ENCODE measurements at regions not wholly inside any gene's neighbourhood (a gene's known extent, or its start where the extent isn't known, plus 50 kb on each side); places are given as distances from the start of the nearest gene placed in this dataset.
A peak's percentile ranks its signal among the peaks of the same experiment; 100 is the strongest.
"Not testable (repeated sequence)": the region's sequence is repeated elsewhere in the genome, so short reads cannot be mapped to it uniquely, and the experiment has no call there.

DNA sequence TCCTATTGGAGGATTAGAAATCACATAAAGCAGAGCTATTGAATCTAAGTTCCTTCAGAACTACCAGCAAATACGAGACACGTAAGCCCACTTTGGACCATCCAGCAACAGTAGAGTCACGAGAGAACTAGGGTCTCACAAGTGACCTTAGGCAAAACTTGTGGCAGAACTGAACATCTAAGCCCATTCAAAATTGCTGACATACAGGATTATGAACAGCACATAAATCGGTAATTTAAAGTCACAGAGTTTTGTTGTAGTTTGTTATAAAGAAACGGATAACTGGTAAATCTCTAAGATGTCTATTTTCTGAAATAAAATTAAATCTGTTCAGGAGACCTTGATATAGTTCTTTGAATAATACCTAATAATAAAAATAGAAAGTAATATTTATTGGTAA lies 1366.0 kb downstream of the NCAM2 start:
- Mint-ChIP-seq H3K36me3 (ENCODE audit: low read depth) (no peaks in the 10 kb centered on the region), H3K27ac (no peak overlapping the region), H3K9me3 (peaks cover 24% of the 10 kb centered on the region), H3K4me1 (no peaks in the 10 kb centered on the region), H3K27me3 (ENCODE audit: low read depth, poor library complexity) (no peaks in the 10 kb centered on the region), H3K4me3 (no peak overlapping the region)
- TF ChIP-seq, protein P1, sequence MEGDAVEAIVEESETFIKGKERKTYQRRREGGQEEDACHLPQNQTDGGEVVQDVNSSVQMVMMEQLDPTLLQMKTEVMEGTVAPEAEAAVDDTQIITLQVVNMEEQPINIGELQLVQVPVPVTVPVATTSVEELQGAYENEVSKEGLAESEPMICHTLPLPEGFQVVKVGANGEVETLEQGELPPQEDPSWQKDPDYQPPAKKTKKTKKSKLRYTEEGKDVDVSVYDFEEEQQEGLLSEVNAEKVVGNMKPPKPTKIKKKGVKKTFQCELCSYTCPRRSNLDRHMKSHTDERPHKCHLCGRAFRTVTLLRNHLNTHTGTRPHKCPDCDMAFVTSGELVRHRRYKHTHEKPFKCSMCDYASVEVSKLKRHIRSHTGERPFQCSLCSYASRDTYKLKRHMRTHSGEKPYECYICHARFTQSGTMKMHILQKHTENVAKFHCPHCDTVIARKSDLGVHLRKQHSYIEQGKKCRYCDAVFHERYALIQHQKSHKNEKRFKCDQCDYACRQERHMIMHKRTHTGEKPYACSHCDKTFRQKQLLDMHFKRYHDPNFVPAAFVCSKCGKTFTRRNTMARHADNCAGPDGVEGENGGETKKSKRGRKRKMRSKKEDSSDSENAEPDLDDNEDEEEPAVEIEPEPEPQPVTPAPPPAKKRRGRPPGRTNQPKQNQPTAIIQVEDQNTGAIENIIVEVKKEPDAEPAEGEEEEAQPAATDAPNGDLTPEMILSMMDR (IDR thresholded peaks at IDR 0.05), result no peak
- no peak for DNase-seq

DNA sequence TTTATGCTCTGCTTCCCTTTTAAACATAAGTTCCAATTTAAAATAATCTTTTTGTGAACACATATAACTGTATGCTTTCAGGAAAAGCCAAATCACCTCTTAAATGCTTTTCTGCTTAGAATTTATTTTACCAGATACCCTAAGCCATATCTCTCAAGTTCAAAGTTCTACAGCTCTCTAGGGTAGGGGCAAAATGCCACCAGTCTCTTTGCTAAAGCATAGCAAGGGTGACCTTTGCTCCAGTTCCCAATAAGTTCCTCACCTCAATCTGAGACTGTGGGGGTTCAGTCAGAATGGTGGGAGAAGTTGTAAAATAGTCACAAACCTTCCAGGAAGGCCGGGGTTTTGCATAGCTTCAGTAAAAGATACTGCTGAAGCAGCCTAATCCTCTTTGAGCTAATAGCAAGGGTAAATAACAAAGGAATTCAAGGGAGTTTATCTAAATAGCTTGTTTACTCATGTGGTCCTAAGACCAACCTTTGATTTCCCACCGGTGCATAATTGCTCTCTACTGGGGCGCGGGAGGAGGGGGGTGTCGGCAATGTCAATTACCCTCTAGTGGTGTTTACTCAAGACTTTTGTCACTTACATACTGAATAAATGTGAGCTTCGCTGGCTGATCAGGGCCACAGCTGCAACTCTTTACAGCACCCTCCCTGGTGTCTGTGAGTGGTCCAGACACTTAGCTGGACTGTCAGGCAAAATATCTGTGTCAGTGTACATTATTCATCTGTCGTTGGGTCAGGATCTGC lies 1376.2 kb downstream of the NCAM2 start:
- Mint-ChIP-seq H3K4me1 (peaks cover 13% of the 10 kb centered on the region), H3K9me3 (no peaks in the 10 kb centered on the region), H3K27ac (peak overlapping the region; percentile 56), H3K4me3 (peak overlapping the region; percentile 47), H3K36me3 (ENCODE audit: low read depth) (no peaks in the 10 kb centered on the region), H3K27me3 (ENCODE audit: low read depth, poor library complexity) (peaks cover 2% of the 10 kb centered on the region)
- TF ChIP-seq, protein P1 (IDR thresholded peaks at IDR 0.05), result no peak
- DNase-seq, result no peak

DNA sequence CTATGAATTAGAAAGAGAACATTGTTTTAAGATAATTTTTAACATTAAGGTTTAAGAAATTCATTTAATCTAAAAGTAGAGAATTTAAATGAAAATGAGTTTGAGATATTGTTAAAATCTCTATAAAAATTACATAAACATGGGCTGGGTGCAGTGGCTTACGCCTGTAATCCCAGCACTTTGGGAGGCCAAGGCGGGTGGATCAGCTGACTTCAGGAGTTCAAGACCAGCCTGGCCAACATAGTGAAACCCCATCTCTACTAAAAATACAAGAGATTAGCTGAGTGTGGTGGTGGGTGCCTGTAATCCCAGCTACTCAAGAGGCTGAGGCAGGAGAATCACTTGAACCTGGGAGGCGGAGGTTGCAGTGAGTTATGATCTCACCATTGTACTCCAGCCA lies 1379.6 kb downstream of the NCAM2 start:
- DNase-seq; H3K27me3 Mint-ChIP-seq (ENCODE audit: low read depth, poor library complexity); H3K27ac Mint-ChIP-seq; H3K4me3 Mint-ChIP-seq; H3K9me3 Mint-ChIP-seq; H3K36me3 Mint-ChIP-seq (ENCODE audit: low read depth): not testable (repeated sequence)
- peaks cover 13% of the 10 kb centered on the region for H3K4me1 Mint-ChIP-seq

DNA sequence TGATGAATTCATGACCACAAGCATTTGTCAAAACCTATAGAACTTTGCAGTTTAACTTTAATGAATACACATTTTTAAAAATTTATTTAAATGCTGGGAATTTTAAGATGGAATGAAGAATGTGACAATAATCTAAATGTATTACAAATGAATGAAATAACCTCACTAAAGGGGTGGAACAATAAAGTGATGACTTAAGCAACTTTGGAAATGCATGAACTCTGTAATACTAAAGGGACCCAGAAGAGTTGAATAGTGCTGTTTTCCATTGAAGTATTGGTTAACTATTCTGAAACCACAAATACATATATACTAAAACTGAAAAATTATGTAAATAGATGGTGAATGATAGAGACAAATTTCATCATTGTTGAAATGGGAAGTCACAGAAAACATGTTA lies 1395.1 kb downstream of the NCAM2 start:
- Mint-ChIP-seq H3K4me1 (no peaks in the 10 kb centered on the region), H3K9me3 (no peaks in the 10 kb centered on the region), H3K27ac (no peak overlapping the region), H3K4me3 (no peak overlapping the region), H3K27me3 (ENCODE audit: low read depth, poor library complexity) (no peaks in the 10 kb centered on the region), H3K36me3 (ENCODE audit: low read depth) (no peaks in the 10 kb centered on the region)
- TF ChIP-seq, protein P1 (IDR thresholded peaks at IDR 0.05), result no peak
- DNase-seq, result no peak

DNA sequence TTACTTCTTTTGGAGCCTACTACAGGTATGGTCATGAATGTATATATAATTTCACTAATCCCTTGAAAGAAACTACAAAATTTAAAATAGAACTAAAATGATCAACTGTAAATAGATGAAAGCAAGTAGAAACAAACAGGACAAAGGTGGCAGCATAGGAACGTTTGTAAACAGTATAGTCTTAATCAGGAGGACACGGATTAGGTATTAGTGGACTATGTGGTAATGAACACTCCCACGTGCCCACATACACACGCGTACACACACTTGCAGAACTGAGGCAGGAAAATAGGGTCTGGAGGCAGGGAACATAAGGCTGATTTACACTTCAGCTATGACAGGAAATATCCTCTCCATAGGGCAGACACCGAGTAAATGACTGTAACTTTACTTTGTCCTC lies 1397.8 kb downstream of the NCAM2 start:
- Mint-ChIP-seq H3K27ac (no peak overlapping the region), H3K9me3 (no peaks in the 10 kb centered on the region), H3K4me1 (no peaks in the 10 kb centered on the region), H3K4me3 (no peak overlapping the region), H3K36me3 (ENCODE audit: low read depth) (no peaks in the 10 kb centered on the region), H3K27me3 (ENCODE audit: low read depth, poor library complexity) (no peaks in the 10 kb centered on the region)
- TF ChIP-seq, protein P1 (IDR thresholded peaks at IDR 0.05), result no peak
- no peak for DNase-seq

DNA sequence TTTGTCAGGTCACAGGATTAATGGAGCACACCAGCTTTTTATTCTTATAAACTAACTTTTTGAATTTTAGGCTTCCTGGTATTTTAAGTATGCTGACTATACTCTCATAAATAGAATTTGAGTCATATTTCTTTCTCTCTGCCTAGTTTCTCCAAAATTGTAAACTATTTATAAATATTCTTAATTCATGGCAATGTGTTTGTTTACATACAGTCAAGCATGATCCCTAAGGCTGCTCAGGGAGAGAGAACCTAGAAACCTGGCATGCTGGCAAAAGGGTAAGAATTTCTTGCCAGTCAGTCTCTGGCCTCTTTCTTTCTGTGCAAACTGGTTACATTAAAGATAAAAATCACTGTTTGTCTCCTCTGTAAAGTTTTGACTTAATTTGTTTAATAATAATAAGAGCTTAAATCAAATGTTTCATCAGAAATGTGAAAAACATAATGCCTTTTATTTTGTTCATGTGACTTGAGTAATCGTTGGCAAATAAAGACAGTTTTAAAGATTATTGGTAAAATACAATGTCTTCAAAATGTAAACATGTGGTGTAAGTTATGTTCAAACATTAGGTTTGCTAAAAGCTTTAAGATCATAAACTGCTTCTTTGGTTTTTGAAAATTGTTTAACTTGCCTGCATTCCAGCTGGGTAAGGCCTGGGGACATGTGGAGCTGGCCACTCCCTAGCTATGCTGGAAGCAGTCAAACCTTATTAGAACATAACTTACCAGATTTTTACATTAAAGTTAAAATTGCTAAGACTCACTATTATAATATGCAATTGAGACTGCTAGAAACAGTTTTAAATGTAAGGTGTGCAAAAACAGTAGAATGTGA lies 1401.7 kb downstream of the NCAM2 start:
- no peaks in the 10 kb centered on the region for H3K27me3 Mint-ChIP-seq (ENCODE audit: low read depth, poor library complexity)
- TF ChIP-seq, protein P1 (IDR thresholded peaks at IDR 0.05), result no peak
- H3K4me3 Mint-ChIP-seq, result no peak overlapping the region
- H3K9me3 Mint-ChIP-seq, result no peaks in the 10 kb centered on the region
- H3K36me3 Mint-ChIP-seq (ENCODE audit: low read depth), result no peaks in the 10 kb centered on the region
- no peak overlapping the region for H3K27ac Mint-ChIP-seq
- no peaks in the 10 kb centered on the region for H3K4me1 Mint-ChIP-seq
- no peak for DNase-seq

Measured in nephron progenitor cell (in vitro differentiated cells).